ENCODE measurements at regions not wholly inside any gene's neighbourhood (a gene's known extent, or its start where the extent isn't known, plus 50 kb on each side); places are given as distances from the start of the nearest gene placed in this dataset.

- DNase-seq (ENCODE audit: low spot score), result no peak
Measured at GRCh38 chr5:133829786-133830185, 138.6 kb downstream of the C5orf15 start.

- DNase-seq (ENCODE audit: low spot score), result no peak
Measured at GRCh38 chr5:133828722-133829121, 139.7 kb downstream of the C5orf15 start.

- no peak for DNase-seq (ENCODE audit: low spot score)
Measured at GRCh38 chr5:133827830-133828229, 140.6 kb downstream of the C5orf15 start.

GRCh38 chr5:133827011-133827410, 141.4 kb downstream of the C5orf15 start:
- DNase-seq (ENCODE audit: low spot score), result no peak

GRCh38 chr5:133825631-133826289, 142.7 kb downstream of the C5orf15 start:
- DNase-seq (ENCODE audit: low spot score), result no peak

- DNase-seq (ENCODE audit: low spot score), result no peak
Measured at GRCh38 chr5:133824661-133825254, 143.7 kb downstream of the C5orf15 start.

- no peak for DNase-seq (ENCODE audit: low spot score)
Measured at GRCh38 chr5:133821889-133822288, 146.5 kb downstream of the C5orf15 start.

- DNase-seq (ENCODE audit: low spot score), result no peak
Measured at GRCh38 chr5:133821311-133821741, 147.1 kb downstream of the C5orf15 start.

GRCh38 chr5:133820507-133820906, 147.9 kb downstream of the C5orf15 start:
- no peak for DNase-seq (ENCODE audit: low spot score)

- no peak for DNase-seq (ENCODE audit: low spot score)
Measured at GRCh38 chr5:133819977-133820471, 148.4 kb downstream of the C5orf15 start.

- no peak for DNase-seq (ENCODE audit: low spot score)
Measured at GRCh38 chr5:133818869-133819600, 149.4 kb downstream of the C5orf15 start.

- peak; percentile 36 for DNase-seq (ENCODE audit: low spot score)
Measured at GRCh38 chr5:133818031-133818431, 150.4 kb downstream of the C5orf15 start.

- DNase-seq (ENCODE audit: low spot score), result no peak
Measured at GRCh38 chr5:133817456-133817855, 151.0 kb downstream of the C5orf15 start.

GRCh38 chr5:133816791-133817190, 151.6 kb downstream of the C5orf15 start:
- DNase-seq (ENCODE audit: low spot score), result no peak

- no peak for DNase-seq (ENCODE audit: low spot score)
Measured at GRCh38 chr5:133814152-133814551, 154.3 kb downstream of the C5orf15 start.

- no peak for DNase-seq (ENCODE audit: low spot score)
Measured at GRCh38 chr5:133811168-133811567, 157.3 kb downstream of the C5orf15 start.

- DNase-seq (ENCODE audit: low spot score), result no peak
Measured at GRCh38 chr5:133809801-133810200, 158.6 kb downstream of the C5orf15 start.

GRCh38 chr5:133807348-133807747, 161.1 kb downstream of the C5orf15 start:
- DNase-seq (ENCODE audit: low spot score), result no peak

GRCh38 chr5:133806847-133807246, 161.6 kb downstream of the C5orf15 start:
- no peak for DNase-seq (ENCODE audit: low spot score)

- DNase-seq (ENCODE audit: low spot score), result no peak
Measured at GRCh38 chr5:133801955-133802751, 166.3 kb downstream of the C5orf15 start.

- no peak for DNase-seq (ENCODE audit: low spot score)
Measured at GRCh38 chr5:133801431-133801830, 167.0 kb downstream of the C5orf15 start.

GRCh38 chr5:133799571-133800237, 168.7 kb downstream of the C5orf15 start:
- DNase-seq (ENCODE audit: low spot score), result no peak
